Upper lobe of right lung (tissue), 1 donor: ENCODE measurements at regions not wholly inside any gene's neighbourhood (a gene's known extent, or its start where the extent isn't known, plus 50 kb on each side); places are given as distances from the start of the nearest gene placed in this dataset.

Source experiments
- ATAC-seq: fragments of 200-7000 bp; cut with Tn5 transposase; one replicate; pipeline ENCODE4 v1.9.1; 2020; ENCODE audit warnings: mild to moderate bottlenecking, moderate library complexity
- DNase-seq: peaks from one replicate; pipeline ENCODE4 v3.0.0-alpha.2; 2020
- H3K27ac ChIP-seq: fragments of 200-600 bp; one replicate; pipeline ENCODE4 v1.8.0; 2022
- H3K27me3 ChIP-seq: fragments of 200-600 bp; one replicate; pipeline ENCODE4 v1.8.0; 2022; ENCODE audit warnings: mild to moderate bottlenecking
- H3K36me3 ChIP-seq: fragments of 200-600 bp; one replicate; pipeline ENCODE4 v1.8.0; 2022
- H3K4me1 ChIP-seq: fragments of 200-600 bp; one replicate; pipeline ENCODE4 v1.8.0; 2022
- H3K4me3 ChIP-seq: fragments of 200-600 bp; one replicate; pipeline ENCODE4 v1.8.0; 2022; ENCODE audit warnings: mild to moderate bottlenecking
- H3K9me3 ChIP-seq: fragments of 200-600 bp; one replicate; pipeline ENCODE4 v1.8.0; 2022
- intact Hi-C: fragments of 100-400 bp; cut with DNase I; formaldehyde crosslinking; loops from one replicate; pipeline ENCODE4 v1.11.0; 2022
- TF ChIP-seq, protein P1 (sequence below): fragments of 200-600 bp; IDR thresholded peaks from one replicate; pipeline ENCODE4 v1.8.0; 2022; ENCODE audit warnings: antibody characterized with exemption
- donor health status: DM: no; HTN: yes; CAD: no; lungs with severe emphysema.

GRCh38 chr5:103475629-103476240 is 86.9 kb downstream of the NUDT12 start:
- H3K27ac ChIP-seq = no peak overlapping the region
- H3K36me3 ChIP-seq = no peaks in the 10 kb centered on the region
- intact Hi-C loops = loop anchor here (5.0 kb wide), 1 partner anchor 243 kb away; no protein-coding TSS in a partner anchor
- H3K4me1 ChIP-seq = no peaks in the 10 kb centered on the region
- no peak overlapping the region for H3K4me3 ChIP-seq
- DNase-seq = no peak
- peak; percentile 69 for ATAC-seq
- no peaks in the 10 kb centered on the region for H3K9me3 ChIP-seq
- H3K27me3 ChIP-seq = no peaks in the 10 kb centered on the region
- TF ChIP-seq, protein P1, sequence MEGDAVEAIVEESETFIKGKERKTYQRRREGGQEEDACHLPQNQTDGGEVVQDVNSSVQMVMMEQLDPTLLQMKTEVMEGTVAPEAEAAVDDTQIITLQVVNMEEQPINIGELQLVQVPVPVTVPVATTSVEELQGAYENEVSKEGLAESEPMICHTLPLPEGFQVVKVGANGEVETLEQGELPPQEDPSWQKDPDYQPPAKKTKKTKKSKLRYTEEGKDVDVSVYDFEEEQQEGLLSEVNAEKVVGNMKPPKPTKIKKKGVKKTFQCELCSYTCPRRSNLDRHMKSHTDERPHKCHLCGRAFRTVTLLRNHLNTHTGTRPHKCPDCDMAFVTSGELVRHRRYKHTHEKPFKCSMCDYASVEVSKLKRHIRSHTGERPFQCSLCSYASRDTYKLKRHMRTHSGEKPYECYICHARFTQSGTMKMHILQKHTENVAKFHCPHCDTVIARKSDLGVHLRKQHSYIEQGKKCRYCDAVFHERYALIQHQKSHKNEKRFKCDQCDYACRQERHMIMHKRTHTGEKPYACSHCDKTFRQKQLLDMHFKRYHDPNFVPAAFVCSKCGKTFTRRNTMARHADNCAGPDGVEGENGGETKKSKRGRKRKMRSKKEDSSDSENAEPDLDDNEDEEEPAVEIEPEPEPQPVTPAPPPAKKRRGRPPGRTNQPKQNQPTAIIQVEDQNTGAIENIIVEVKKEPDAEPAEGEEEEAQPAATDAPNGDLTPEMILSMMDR = peak; percentile 71

DNA sequence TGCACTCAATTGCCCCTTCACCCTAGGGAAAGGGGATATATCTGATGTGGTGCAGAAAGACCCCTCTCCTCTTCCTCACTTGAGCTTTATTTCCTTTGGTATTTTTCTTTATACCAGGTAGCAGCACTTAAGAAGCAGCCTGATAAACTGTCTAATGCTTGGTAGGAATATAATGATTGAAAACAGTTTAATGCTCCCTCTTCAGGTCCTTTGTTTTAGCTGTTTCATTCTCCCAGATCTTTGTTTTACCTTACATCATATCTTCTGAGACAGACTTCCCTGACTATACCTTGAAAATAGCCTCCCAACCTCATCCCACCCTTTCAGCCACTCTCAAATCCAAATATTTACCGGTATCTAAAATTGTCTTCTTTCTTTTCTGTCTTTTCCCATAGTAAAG is 87.9 kb downstream of the NUDT12 start:
- ATAC-seq (no peak), DNase-seq (no peak)
- Histone ChIP-seq H3K27ac (no peak overlapping the region), H3K27me3 (no peaks in the 10 kb centered on the region), H3K4me1 (no peaks in the 10 kb centered on the region), H3K4me3 (no peak overlapping the region), H3K36me3 (no peaks in the 10 kb centered on the region), H3K9me3 (no peaks in the 10 kb centered on the region)
- TF ChIP-seq, protein P1 = no peak
- intact Hi-C loops = loop anchor here (5.0 kb wide), 1 partner anchor 242 kb away; no protein-coding TSS in a partner anchor

- Histone ChIP-seq H3K4me1 (no peaks in the 10 kb centered on the region), H3K27me3 (no peaks in the 10 kb centered on the region), H3K27ac (no peak overlapping the region), H3K9me3 (no peaks in the 10 kb centered on the region), H3K4me3 (no peak overlapping the region), H3K36me3 (no peaks in the 10 kb centered on the region)
- DNase-seq (no peak), ATAC-seq (no peak)
- intact Hi-C loops = no loop called here
- TF ChIP-seq, protein P1 = no peak
These were observed 88.9 kb downstream of the NUDT12 start for GRCh38 chr5:103473725-103474124.

GRCh38 chr5:103472830-103473229 is 89.8 kb downstream of the NUDT12 start:
- H3K27ac ChIP-seq = no peak overlapping the region
- ATAC-seq (no peak), DNase-seq (no peak)
- H3K27me3 ChIP-seq = no peaks in the 10 kb centered on the region
- no peaks in the 10 kb centered on the region for H3K36me3 ChIP-seq
- no peaks in the 10 kb centered on the region for H3K4me1 ChIP-seq
- TF ChIP-seq, protein P1 = no peak
- H3K9me3 ChIP-seq = no peaks in the 10 kb centered on the region
- intact Hi-C loops = no loop called here
- no peak overlapping the region for H3K4me3 ChIP-seq

- Histone ChIP-seq H3K4me3 (no peak overlapping the region), H3K9me3 (no peaks in the 10 kb centered on the region), H3K4me1 (no peaks in the 10 kb centered on the region), H3K27me3 (no peaks in the 10 kb centered on the region), H3K27ac (no peak overlapping the region), H3K36me3 (no peaks in the 10 kb centered on the region)
- DNase-seq (no peak), ATAC-seq (no peak)
- intact Hi-C loops = no loop called here
- TF ChIP-seq, protein P1 = no peak
These were observed 90.3 kb downstream of the NUDT12 start for GRCh38 chr5:103472265-103472664.
